Glutamatergic neuron (in vitro differentiated cells): ENCODE measurements at regions not wholly inside any gene's neighbourhood (a gene's known extent, or its start where the extent isn't known, plus 50 kb on each side); places are given as distances from the start of the nearest gene placed in this dataset.

ENCODE experiments used
- DNase-seq: peaks from one replicate; pipeline ENCODE4 v3.0.0; 2022
- H3K27ac Mint-ChIP-seq: one replicate; pipeline ENCODE4 v1.8.0; 2020; ENCODE audit warnings: mild to moderate bottlenecking, mixed read lengths, inconsistent platforms; ENCODE audit not compliant: unreplicated experiment
- H3K27me3 Mint-ChIP-seq: one replicate; pipeline ENCODE4 v1.8.0; 2020; ENCODE audit warnings: mild to moderate bottlenecking, moderate library complexity, mixed read lengths, inconsistent platforms; ENCODE audit not compliant: unreplicated experiment
- H3K36me3 Mint-ChIP-seq: one replicate; pipeline ENCODE4 v1.8.0; 2020; ENCODE audit warnings: mild to moderate bottlenecking, mixed read lengths, inconsistent platforms; ENCODE audit not compliant: unreplicated experiment
- H3K4me1 Mint-ChIP-seq: one replicate; pipeline ENCODE4 v1.8.0; 2020; ENCODE audit warnings: mild to moderate bottlenecking, low read depth, mixed read lengths, inconsistent platforms; ENCODE audit not compliant: unreplicated experiment
- H3K4me3 Mint-ChIP-seq: one replicate; pipeline ENCODE4 v1.8.0; 2020; ENCODE audit warnings: mild to moderate bottlenecking, mixed read lengths, inconsistent platforms; ENCODE audit not compliant: unreplicated experiment
- H3K9me3 Mint-ChIP-seq: one replicate; pipeline ENCODE4 v1.8.0; 2020; ENCODE audit warnings: mild to moderate bottlenecking, moderate library complexity, mixed read lengths, inconsistent platforms; ENCODE audit not compliant: unreplicated experiment
- CTCF ChIP-seq: fragments of 200-600 bp; sonication (generic); IDR thresholded peaks from one replicate; pipeline ENCODE4 v1.5.0; 2021; ENCODE audit not compliant: partially characterized antibody, unreplicated experiment

DNA sequence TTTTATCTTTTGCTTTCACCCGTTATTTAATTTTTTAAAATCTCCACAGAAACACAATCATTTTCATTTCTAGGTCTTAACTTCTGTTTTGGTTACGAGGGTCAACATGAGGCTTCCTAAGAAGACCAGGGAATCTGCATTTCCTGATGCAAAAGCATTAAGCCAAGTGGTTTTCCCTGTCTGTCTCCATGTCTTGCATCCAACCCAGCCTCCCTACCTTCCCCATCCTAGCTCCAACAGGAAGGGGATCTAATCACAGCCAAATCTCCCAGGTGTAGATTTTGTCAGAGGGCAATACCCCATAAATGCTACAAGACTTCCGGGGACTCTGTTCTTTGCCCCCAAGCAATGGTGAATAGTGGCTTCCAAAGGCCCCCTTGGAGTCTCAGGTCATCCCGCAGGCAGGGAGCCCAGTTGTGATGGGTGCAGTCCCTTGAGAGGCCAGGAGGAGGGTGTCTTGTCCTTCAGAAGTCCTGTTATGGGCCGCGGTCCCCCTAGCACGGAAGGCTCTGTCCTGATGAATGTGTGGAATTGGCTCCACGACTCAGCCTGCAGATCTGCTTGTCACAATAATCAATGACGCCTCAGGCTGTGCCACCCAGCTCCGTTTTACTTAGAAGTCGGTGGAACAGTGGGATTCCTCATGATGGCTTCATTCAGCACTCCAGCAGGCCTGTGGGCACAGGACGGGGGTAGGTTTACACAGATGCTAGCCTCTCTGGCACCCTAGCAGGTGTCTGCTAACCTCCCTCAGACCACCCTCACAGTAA, 141.1 kb downstream of the RGS9 start:
- Mint-ChIP-seq H3K27me3 (no peaks in the 10 kb centered on the region), H3K4me1 (no peaks in the 10 kb centered on the region), H3K27ac (no peak overlapping the region), H3K9me3 (no peaks in the 10 kb centered on the region), H3K4me3 (no peak overlapping the region), H3K36me3 (no peaks in the 10 kb centered on the region)
- TF ChIP-seq CTCF: peak; percentile 50
- peak; percentile 66 for DNase-seq

GRCh38 chr17:65277576-65277975, 140.4 kb downstream of the RGS9 start:
- Mint-ChIP-seq H3K4me3 (no peak overlapping the region), H3K27me3 (no peaks in the 10 kb centered on the region), H3K36me3 (no peaks in the 10 kb centered on the region), H3K27ac (no peak overlapping the region), H3K4me1 (no peaks in the 10 kb centered on the region), H3K9me3 (no peaks in the 10 kb centered on the region)
- DNase-seq: no peak
- no peak for TF ChIP-seq CTCF
